Body of pancreas (tissue), 4 donors: ENCODE measurements at regions not wholly inside any gene's neighbourhood (a gene's known extent, or its start where the extent isn't known, plus 50 kb on each side); places are given as distances from the start of the nearest gene placed in this dataset.
A peak's percentile ranks its signal among the peaks of the same experiment; 100 is the strongest.
"Not testable (repeated sequence)": the region's sequence is repeated elsewhere in the genome, so short reads cannot be mapped to it uniquely, and the experiment has no call there.

ENCODE experiments used
- ATAC-seq: fragments of 150-250 bp; one replicate; pipeline ENCODE4 v1.9.1; 2016
- DNase-seq, 4 donors: peaks; one replicate each; pipeline ENCODE4 v3.0.0-alpha.2; 2019
- H3K27ac ChIP-seq, 4 donors: fragments of 200-600 bp; sonication (generic); 1 replicate in 3 of 4; 2 replicates in 1 of 4; pipeline versions ENCODE4 v1.5.1 to v1.6.1; 2016 to 2019; ENCODE audit warnings: mild to moderate bottlenecking in 1 of 4, mixed read lengths in 1 of 4, moderate library complexity in 1 of 4
- H3K27me3 ChIP-seq, 2 donors: fragments of 200-600 bp; sonication (generic); one replicate each; pipeline ENCODE4 v1.6.0; 2016; ENCODE audit warnings: mild to moderate bottlenecking in 1 of 2
- H3K36me3 ChIP-seq, 2 donors: fragments of 200-600 bp; sonication (generic); replicated peaks in 1 of 2; 2 replicates each; pipeline ENCODE4 v1.5.1; 2016; ENCODE audit warnings: low read depth in 2 of 2; ENCODE audit not compliant: insufficient read depth in 1 of 2
- H3K4me1 ChIP-seq: fragments of 200-600 bp; sonication (generic); one replicate; pipeline ENCODE4 v1.6.0; 2016
- H3K4me3 ChIP-seq, 2 donors: fragments of 200-600 bp; sonication (generic); 1 replicate in 1 of 2; 2 replicates in 1 of 2; pipeline ENCODE4 v1.5.1; 2016 to 2019
- H3K9me3 ChIP-seq, 3 donors: fragments of 200-600 bp; sonication (generic); 1 replicate in 2 of 3; 2 replicates in 1 of 3; pipeline ENCODE4 v1.5.1; 2016
- POLR2A ChIP-seq, 3 donors: fragments of 450-650 bp; IDR thresholded peaks; one replicate each; pipeline ENCODE4 v1.6.1; 2016; ENCODE audit warnings: antibody characterized with exemption in 3 of 3, mild to moderate bottlenecking in 2 of 3
- WGBS, 2 donors: methylation state at CpG; one replicate each; pipeline ENCODE4 v1.1.5; 2017; 5-methylcytosine and 5-hydroxymethylcytosine counted together
- intact Hi-C: fragments of 100-400 bp; cut with DNase I; formaldehyde crosslinking; loops from one replicate; pipeline ENCODE4 v1.15.1; 2023
- TF ChIP-seq, protein P1 (sequence below), 7 experiments: fragments of 450-650 bp in 4 of 7; fragments of 200-600 bp in 3 of 7; sonication (generic) in 3 of 7; IDR thresholded peaks; one replicate each; pipeline ENCODE4 v1.5.1; 2016 to 2019; ENCODE audit warnings: antibody characterized with exemption in 7 of 7

DNA sequence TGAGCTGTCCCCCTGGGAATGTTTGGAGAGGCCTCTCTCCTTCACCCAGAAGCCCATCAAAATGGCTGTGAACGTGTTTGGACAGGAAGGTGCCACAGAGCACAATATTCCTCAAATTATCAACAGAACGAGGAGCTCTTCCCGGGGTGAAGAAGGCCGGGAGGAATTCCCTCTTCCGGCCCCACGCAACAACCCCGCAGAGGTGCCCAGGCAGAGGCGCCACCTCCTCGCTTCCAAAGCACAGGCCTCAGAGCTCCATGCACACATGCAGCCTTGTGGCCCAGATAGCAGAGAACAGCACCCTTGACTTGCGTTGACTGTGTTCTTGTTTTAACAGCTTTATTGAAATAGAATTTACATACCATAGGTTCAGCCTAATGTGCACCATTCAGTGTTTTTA lies 152.5 kb upstream of the SALL3 start:
- 74 to 84% methylated on average over 10 of the region's 10 CpGs for WGBS, 2 donors
- Histone ChIP-seq H3K27ac (no peak overlapping the region), H3K4me1 (no peaks in the 10 kb centered on the region), H3K36me3 (no peaks in the 10 kb centered on the region), H3K9me3 (no peaks in the 10 kb centered on the region), H3K27me3 (no peaks in the 10 kb centered on the region), H3K4me3 (no peak overlapping the region)
- intact Hi-C loops, result no loop called here
- ATAC-seq (no peak), DNase-seq (no peak)
- no peak for TF ChIP-seq POLR2A (IDR thresholded peaks at IDR 0.05)
- TF ChIP-seq, protein P1, sequence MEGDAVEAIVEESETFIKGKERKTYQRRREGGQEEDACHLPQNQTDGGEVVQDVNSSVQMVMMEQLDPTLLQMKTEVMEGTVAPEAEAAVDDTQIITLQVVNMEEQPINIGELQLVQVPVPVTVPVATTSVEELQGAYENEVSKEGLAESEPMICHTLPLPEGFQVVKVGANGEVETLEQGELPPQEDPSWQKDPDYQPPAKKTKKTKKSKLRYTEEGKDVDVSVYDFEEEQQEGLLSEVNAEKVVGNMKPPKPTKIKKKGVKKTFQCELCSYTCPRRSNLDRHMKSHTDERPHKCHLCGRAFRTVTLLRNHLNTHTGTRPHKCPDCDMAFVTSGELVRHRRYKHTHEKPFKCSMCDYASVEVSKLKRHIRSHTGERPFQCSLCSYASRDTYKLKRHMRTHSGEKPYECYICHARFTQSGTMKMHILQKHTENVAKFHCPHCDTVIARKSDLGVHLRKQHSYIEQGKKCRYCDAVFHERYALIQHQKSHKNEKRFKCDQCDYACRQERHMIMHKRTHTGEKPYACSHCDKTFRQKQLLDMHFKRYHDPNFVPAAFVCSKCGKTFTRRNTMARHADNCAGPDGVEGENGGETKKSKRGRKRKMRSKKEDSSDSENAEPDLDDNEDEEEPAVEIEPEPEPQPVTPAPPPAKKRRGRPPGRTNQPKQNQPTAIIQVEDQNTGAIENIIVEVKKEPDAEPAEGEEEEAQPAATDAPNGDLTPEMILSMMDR (IDR thresholded peaks at IDR 0.05), result no peak

- DNase-seq (no peak), ATAC-seq (no peak)
- TF ChIP-seq, protein P1 (IDR thresholded peaks at IDR 0.05), result no peak
- TF ChIP-seq POLR2A (IDR thresholded peaks at IDR 0.05), result no peak
- H3K4me1 ChIP-seq, result no peaks in the 10 kb centered on the region
- WGBS, 2 donors, result 43 to 54% methylated on average over 3 of the region's 3 CpGs
- no peak overlapping the region for H3K27ac ChIP-seq
- no peak overlapping the region for H3K4me3 ChIP-seq
- no peaks in the 10 kb centered on the region for H3K27me3 ChIP-seq
- no peaks in the 10 kb centered on the region for H3K9me3 ChIP-seq
- no peaks in the 10 kb centered on the region for H3K36me3 ChIP-seq
- intact Hi-C loops, result no loop called here
Measured at GRCh38 chr18:78828131-78828530, 151.5 kb upstream of the SALL3 start.

DNA sequence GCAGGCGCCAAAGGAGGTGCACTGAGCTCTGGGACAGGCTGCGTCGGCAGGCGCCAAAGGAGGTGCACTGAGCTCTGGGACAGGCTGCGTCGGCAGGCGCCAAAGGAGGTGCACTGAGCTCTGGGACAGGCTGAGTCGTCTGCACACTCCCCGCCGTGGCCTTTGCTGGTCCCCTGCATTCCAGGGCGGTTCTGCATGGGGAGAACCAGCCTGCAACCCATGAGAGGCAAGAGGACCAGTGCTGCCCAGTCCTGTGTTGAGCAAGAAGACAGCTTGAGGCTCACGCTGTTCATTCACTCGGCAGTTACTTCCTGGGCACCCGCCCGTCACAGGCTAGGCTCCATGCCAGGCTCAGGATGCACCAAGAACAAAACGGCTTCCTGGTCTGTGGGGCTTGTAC lies 150.6 kb upstream of the SALL3 start:
- WGBS, 2 donors, result 37 to 52% methylated on average over 6 to 16 of the region's 16 CpGs
- H3K9me3 ChIP-seq, ATAC-seq, intact Hi-C loops, H3K4me1 ChIP-seq, H3K36me3 ChIP-seq, H3K27me3 ChIP-seq, H3K4me3 ChIP-seq, H3K27ac ChIP-seq: not testable (repeated sequence)
- peak in 3 of 4 donors; percentile 7 to 36 (median 31) for DNase-seq

- DNase-seq (no peak), ATAC-seq (no peak)
- Histone ChIP-seq H3K36me3 (no peaks in the 10 kb centered on the region), H3K27me3 (no peaks in the 10 kb centered on the region), H3K4me1 (no peaks in the 10 kb centered on the region), H3K4me3 (no peak overlapping the region), H3K9me3 (no peaks in the 10 kb centered on the region), H3K27ac (no peak overlapping the region)
- TF ChIP-seq, protein P1 (IDR thresholded peaks at IDR 0.05), result no peak
- TF ChIP-seq POLR2A (IDR thresholded peaks at IDR 0.05), result no peak
- WGBS, 2 donors, result 74 to 76% methylated on average over 10 of the region's 10 CpGs
- intact Hi-C loops, result no loop called here
Measured at GRCh38 chr18:78830161-78830560, 149.5 kb upstream of the SALL3 start.

GRCh38 chr18:78830826-78831225 lies 148.8 kb upstream of the SALL3 start:
- DNase-seq (no peak), ATAC-seq (no peak)
- Histone ChIP-seq H3K27ac (no peak overlapping the region), H3K36me3 (no peaks in the 10 kb centered on the region), H3K4me3 (no peak overlapping the region), H3K9me3 (no peaks in the 10 kb centered on the region), H3K4me1 (no peaks in the 10 kb centered on the region), H3K27me3 (no peaks in the 10 kb centered on the region)
- WGBS, 2 donors, result 66 to 72% methylated on average over 11 of the region's 11 CpGs
- intact Hi-C loops, result no loop called here
- TF ChIP-seq POLR2A (IDR thresholded peaks at IDR 0.05), result no peak
- TF ChIP-seq, protein P1 (IDR thresholded peaks at IDR 0.05), result no peak
